SU-DHL-6 (cell line): ENCODE measurements at regions not wholly inside any gene's neighbourhood (a gene's known extent, or its start where the extent isn't known, plus 50 kb on each side); places are given as distances from the start of the nearest gene placed in this dataset.

Source experiments
- CTCF ChIP-seq: fragments of 200-600 bp; sonication (generic); IDR thresholded peaks from one replicate; pipeline ENCODE4 v1.5.1; 2017; ENCODE audit warnings: antibody characterized with exemption, mild to moderate bottlenecking, low read length, moderate library complexity; ENCODE audit not compliant: insufficient read depth, poor library complexity, severe bottlenecking
- EZH2phosphoT487 ChIP-seq: fragments of 200-600 bp; sonication (generic), shearing (Covaris generic); conservative IDR thresholded peaks from 2 replicates; pipeline ENCODE4 v1.6.1; 2018; ENCODE audit warnings: mild to moderate bottlenecking, antibody characterized with exemption, low read length, moderate library complexity, mixed read lengths

GRCh38 chr16:65757064-65757463 lies 609.4 kb upstream of the CDH5 start:
- TF ChIP-seq CTCF: no peak
- no peak for TF ChIP-seq EZH2phosphoT487
